ENCODE measurements at regions not wholly inside any gene's neighbourhood (a gene's known extent, or its start where the extent isn't known, plus 50 kb on each side); places are given as distances from the start of the nearest gene placed in this dataset.

DNA sequence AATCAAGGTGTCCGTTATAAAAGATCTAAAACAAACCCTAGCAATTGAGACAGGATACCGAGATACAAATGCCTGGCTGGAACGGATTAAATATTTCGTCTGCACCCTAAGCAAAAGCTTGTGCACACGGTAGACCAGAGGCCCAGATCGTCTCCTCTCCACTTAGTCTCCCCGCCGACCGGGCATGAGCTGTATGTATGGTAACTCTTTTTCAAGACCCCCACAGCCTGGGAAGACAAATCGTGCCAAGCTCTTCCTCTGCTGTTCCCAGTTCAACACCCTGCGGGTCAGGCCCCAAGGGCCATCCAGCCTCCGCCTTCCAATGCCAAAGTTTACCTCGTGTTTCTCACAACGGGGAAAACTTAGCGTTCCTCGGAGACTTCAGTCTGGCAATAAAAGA is 285.7 kb upstream of the GALNT17 start:
- no peak for TF ChIP-seq CTCF (IDR thresholded peaks at IDR 0.05)
- no peak for ATAC-seq
- H3K9me3 ChIP-seq: peaks cover 0 to 11% of the 10 kb centered on the region in 2 donors
- H3K4me3 ChIP-seq: no peak overlapping the region
- intact Hi-C loops (cut with DNase I): no loop called here
- no peak overlapping the region for H3K27ac ChIP-seq
- no peaks in the 10 kb centered on the region for H3K27me3 ChIP-seq
- DNase-seq: no peak
- H3K36me3 ChIP-seq: no peaks in the 10 kb centered on the region
- H3K4me1 ChIP-seq: no peaks in the 10 kb centered on the region

- no peak overlapping the region for H3K4me3 ChIP-seq
- H3K27ac ChIP-seq: no peak overlapping the region
- intact Hi-C loops (cut with DNase I): no loop called here
- no peaks in the 10 kb centered on the region for H3K27me3 ChIP-seq
- H3K36me3 ChIP-seq: no peaks in the 10 kb centered on the region
- TF ChIP-seq CTCF (IDR thresholded peaks at IDR 0.05): no peak
- no peaks in the 10 kb centered on the region for H3K4me1 ChIP-seq
- no peak for DNase-seq
- peaks cover 0 to 8% of the 10 kb centered on the region in 2 donors for H3K9me3 ChIP-seq
- ATAC-seq: no peak
Measured at GRCh38 chr7:70849580-70850235, 282.2 kb upstream of the GALNT17 start.

DNA sequence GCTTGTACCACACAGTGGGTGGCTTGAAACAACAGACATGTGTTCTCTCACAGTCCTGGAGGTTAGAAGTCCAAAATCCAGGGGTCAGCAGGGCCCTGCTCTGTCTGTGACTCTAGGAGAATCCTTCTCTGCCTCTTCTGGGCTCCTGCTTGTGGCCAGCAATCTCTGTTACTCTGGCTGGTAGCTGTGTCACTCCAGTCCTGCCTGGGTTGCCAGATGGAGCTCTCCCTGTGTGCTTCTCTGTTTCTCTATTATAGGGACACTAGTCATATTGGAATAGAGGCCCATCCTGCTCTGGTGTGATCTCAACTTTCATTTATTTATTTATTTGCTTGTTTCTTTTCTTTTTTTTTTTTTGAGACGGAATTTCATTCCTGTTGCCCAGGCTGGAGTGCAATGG is 276.6 kb upstream of the GALNT17 start:
- Histone ChIP-seq H3K36me3 (no peaks in the 10 kb centered on the region), H3K9me3 (peaks cover 0 to 1% of the 10 kb centered on the region in 2 donors), H3K27ac (no peak overlapping the region), H3K27me3 (no peaks in the 10 kb centered on the region), H3K4me3 (no peak overlapping the region), H3K4me1 (no peaks in the 10 kb centered on the region)
- intact Hi-C loops (cut with DNase I): loop anchor here in 1 of 2 donors (5.0 kb wide), 1 partner anchor 882 kb away; no protein-coding TSS in a partner anchor
- no peak for TF ChIP-seq CTCF (IDR thresholded peaks at IDR 0.05)
- ATAC-seq (no peak), DNase-seq (no peak)

GRCh38 chr7:70856901-70857630 is 274.9 kb upstream of the GALNT17 start:
- Histone ChIP-seq H3K4me1 (no peaks in the 10 kb centered on the region), H3K36me3 (no peaks in the 10 kb centered on the region), H3K27me3 (no peaks in the 10 kb centered on the region), H3K9me3 (no peaks in the 10 kb centered on the region), H3K27ac (no peak overlapping the region), H3K4me3 (no peak overlapping the region)
- intact Hi-C loops (cut with DNase I): loop anchor here in 1 of 2 donors (5.0 kb wide), 1 partner anchor 880 kb away; no protein-coding TSS in a partner anchor
- peak; percentile 68 for ATAC-seq
- peak; percentile 42 to 84 (median 68) for DNase-seq
- peak; percentile 78 to 93 for TF ChIP-seq CTCF (IDR thresholded peaks at IDR 0.05)

DNA sequence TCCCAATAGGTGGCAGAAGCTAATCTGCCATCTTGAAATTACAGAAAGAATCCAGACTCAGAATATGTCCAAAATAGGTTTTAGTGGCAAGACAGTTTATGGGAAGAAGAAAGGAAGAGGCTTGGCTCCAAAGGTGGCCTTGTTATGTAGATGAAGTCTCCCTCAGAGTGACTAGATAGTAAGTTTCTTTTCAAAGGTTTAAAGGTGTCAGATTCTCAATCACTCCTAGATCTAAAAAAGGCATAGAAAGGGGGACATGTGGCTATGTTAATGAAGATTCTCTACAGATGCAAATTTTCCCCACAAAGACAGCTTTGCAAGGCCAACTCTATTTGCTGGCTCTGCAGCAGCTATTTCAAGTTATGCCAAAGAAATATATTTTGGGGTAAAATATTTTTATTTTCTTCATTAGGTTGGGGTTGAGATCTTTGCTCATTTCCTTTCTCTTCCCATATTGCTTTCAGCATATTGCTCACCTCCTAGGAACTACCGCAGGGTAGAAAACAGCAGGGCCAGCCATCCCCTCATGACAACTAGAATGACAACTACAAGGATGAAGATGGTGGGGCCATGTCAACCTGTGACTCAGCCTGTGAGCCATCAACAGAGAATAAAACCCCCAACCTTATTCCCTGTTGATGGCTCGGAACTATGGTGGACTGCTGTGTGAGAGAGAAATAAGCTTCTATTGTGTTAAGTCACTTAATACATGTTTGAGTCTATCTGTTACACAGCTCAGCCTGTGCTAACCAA is 274.0 kb upstream of the GALNT17 start:
- Histone ChIP-seq H3K36me3 (no peaks in the 10 kb centered on the region), H3K9me3 (no peaks in the 10 kb centered on the region), H3K27ac (no peak overlapping the region), H3K27me3 (no peaks in the 10 kb centered on the region), H3K4me1 (no peaks in the 10 kb centered on the region), H3K4me3 (no peak overlapping the region)
- TF ChIP-seq CTCF (IDR thresholded peaks at IDR 0.05): no peak
- intact Hi-C loops (cut with DNase I): loop anchor here in 1 of 2 donors (5.0 kb wide), 1 partner anchor 879 kb away; no protein-coding TSS in a partner anchor
- DNase-seq (no peak), ATAC-seq (no peak)
